Keratinocyte (primary cell): ENCODE measurements at regions not wholly inside any gene's neighbourhood (a gene's known extent, or its start where the extent isn't known, plus 50 kb on each side); places are given as distances from the start of the nearest gene placed in this dataset.

Experiments
- DNase-seq: peaks from one replicate; pipeline ENCODE4 v3.0.0-alpha.2; 2011; ENCODE audit warnings: low read depth, missing footprints, low spot score
- FAIRE-seq: peaks from 2 replicates; lab custom pipeline; 2011; peaks lifted over from hg19 to GRCh38; lab: Jason Lieb, UNC
- H2AFZ ChIP-seq: 2 replicates; pipeline ENCODE4 v1.6.0; 2012; ENCODE audit warnings: low read length, control low read depth, inconsistent platforms; ENCODE audit not compliant: control insufficient read depth
- H3K27ac ChIP-seq: 2 replicates; pipeline ENCODE4 v1.5.1; 2011; ENCODE audit warnings: low read length; ENCODE audit not compliant: control insufficient read depth, insufficient read depth
- H3K27me3 ChIP-seq: 3 replicates; pipeline ENCODE4 v1.6.0; 2011; ENCODE audit warnings: low read length; ENCODE audit not compliant: control insufficient read depth, insufficient read depth; ENCODE audit errors: extremely low read depth
- H3K36me3 ChIP-seq, 2 experiments: 2 replicates in 1 of 2; 3 replicates in 1 of 2; pipeline ENCODE4 v1.5.1; 2011; ENCODE audit warnings: low read length in 2 of 2, mild to moderate bottlenecking in 1 of 2; ENCODE audit not compliant: control insufficient read depth in 2 of 2, insufficient read depth in 2 of 2; ENCODE audit errors: extremely low read depth in 1 of 2
- H3K4me1 ChIP-seq: 3 replicates; pipeline ENCODE4 v1.5.1; 2011; ENCODE audit warnings: low read length; ENCODE audit not compliant: control insufficient read depth, insufficient read depth; ENCODE audit errors: extremely low read depth
- H3K4me2 ChIP-seq: 3 replicates; pipeline ENCODE4 v1.6.0; 2011; ENCODE audit warnings: low read depth, low read length; ENCODE audit not compliant: control insufficient read depth, insufficient read depth; ENCODE audit errors: extremely low read depth
- H3K4me3 ChIP-seq, 3 experiments: fragments of 200-600 bp in 1 of 3; sonication (generic) in 1 of 3; 2 replicates in 2 of 3; 3 replicates in 1 of 3; pipeline ENCODE4 v1.5.1; 2011 to 2016; ENCODE audit warnings: low read length in 3 of 3, mild to moderate bottlenecking in 3 of 3, control low read depth in 2 of 3, inconsistent platforms in 1 of 3, low read depth in 1 of 3, mixed read lengths in 1 of 3, mixed run types in 1 of 3, moderate library complexity in 1 of 3; ENCODE audit not compliant: control insufficient read depth in 2 of 3, insufficient read depth in 2 of 3; ENCODE audit errors: extremely low read depth in 1 of 3
- H3K79me2 ChIP-seq: 2 replicates; pipeline ENCODE4 v1.6.0; 2012; ENCODE audit warnings: low read length; ENCODE audit not compliant: control insufficient read depth, insufficient read depth
- H3K9ac ChIP-seq: 3 replicates; pipeline ENCODE4 v1.6.0; 2011; ENCODE audit warnings: low read length; ENCODE audit not compliant: control insufficient read depth, insufficient read depth; ENCODE audit errors: extremely low read depth
- H3K9me1 ChIP-seq: 3 replicates; pipeline ENCODE4 v1.6.0; 2011; ENCODE audit warnings: low read length; ENCODE audit not compliant: control insufficient read depth, insufficient read depth; ENCODE audit errors: extremely low read depth
- H3K9me3 ChIP-seq: 2 replicates; pipeline ENCODE4 v1.5.1; 2012; ENCODE audit warnings: low read depth, low read length; ENCODE audit not compliant: control insufficient read depth
- H4K20me1 ChIP-seq: 3 replicates; pipeline ENCODE4 v1.6.0; 2011; ENCODE audit warnings: low read length; ENCODE audit not compliant: control insufficient read depth, insufficient read depth; ENCODE audit errors: extremely low read depth
- CTCF ChIP-seq, 3 experiments: IDR thresholded peaks in 1 of 3; conservative IDR thresholded peaks in 1 of 3; optimal IDR thresholded peaks in 1 of 3; 2 replicates in 2 of 3; 3 replicates in 1 of 3; pipeline versions ENCODE3 to v1.5.1; 2011; ENCODE audit warnings: low read length in 3 of 3, mild to moderate bottlenecking in 3 of 3, moderate library complexity in 2 of 3, control low read depth in 1 of 3, inconsistent platforms in 1 of 3; ENCODE audit not compliant: insufficient read depth in 2 of 3; ENCODE audit errors: extremely low read depth in 1 of 3
- EZH2 ChIP-seq: IDR thresholded peaks from one replicate; pipeline ENCODE4 v1.6.1; 2012; ENCODE audit warnings: inconsistent platforms, mild to moderate bottlenecking, low read length, moderate library complexity
- dilution Hi-C: fragments of 300-500 bp; cut with MboI; formaldehyde crosslinking; loops from one replicate; pipeline ENCODE4 v1.7.0; 2020; ENCODE audit warnings: low sequenced_read_pairs; ENCODE audit not compliant: extremely low pct_ligation_motif_present

GRCh38 chr12:41970744-41971143 is 173.9 kb downstream of the GXYLT1 start:
- no peaks in the 10 kb centered on the region for H3K79me2 ChIP-seq
- TF ChIP-seq CTCF (optimal IDR thresholded peaks at IDR 0.05 in 1 of 3, IDR thresholded peaks at IDR 0.05 in 1 of 3, conservative IDR thresholded peaks at IDR 0.05 in 1 of 3; ENCODE audit: extremely low read depth in 1 of 3, insufficient read depth in 2 of 3, low read length in 3 of 3) (no peak), EZH2 (no peak)
- H3K4me2 ChIP-seq = no peak overlapping the region
- no peak overlapping the region for H2AFZ ChIP-seq
- H4K20me1 ChIP-seq = no peaks in the 10 kb centered on the region
- dilution Hi-C loops = no loop called here
- no peaks in the 10 kb centered on the region for H3K9me3 ChIP-seq
- H3K9me1 ChIP-seq = no peaks in the 10 kb centered on the region
- H3K27ac ChIP-seq = no peak overlapping the region
- H3K36me3 ChIP-seq = no peaks in the 10 kb centered on the region
- no peak overlapping the region for H3K9ac ChIP-seq
- H3K27me3 ChIP-seq = no peaks in the 10 kb centered on the region
- FAIRE-seq (no peak), DNase-seq (no peak)
- no peak overlapping the region for H3K4me3 ChIP-seq
- H3K4me1 ChIP-seq = no peaks in the 10 kb centered on the region

GRCh38 chr12:41968599-41968998 is 176.1 kb downstream of the GXYLT1 start:
- Histone ChIP-seq H3K4me3 (no peak overlapping the region), H3K9me1 (no peaks in the 10 kb centered on the region), H3K9me3 (no peaks in the 10 kb centered on the region), H3K79me2 (no peaks in the 10 kb centered on the region), H3K9ac (no peak overlapping the region), H4K20me1 (no peaks in the 10 kb centered on the region), H3K27me3 (no peaks in the 10 kb centered on the region), H2AFZ (no peak overlapping the region), H3K4me2 (no peak overlapping the region), H3K36me3 (no peaks in the 10 kb centered on the region), H3K4me1 (no peaks in the 10 kb centered on the region), H3K27ac (no peak overlapping the region)
- FAIRE-seq = no peak
- DNase-seq = no peak
- TF ChIP-seq EZH2 (no peak), CTCF (optimal IDR thresholded peaks at IDR 0.05 in 1 of 3, IDR thresholded peaks at IDR 0.05 in 1 of 3, conservative IDR thresholded peaks at IDR 0.05 in 1 of 3; ENCODE audit: extremely low read depth in 1 of 3, insufficient read depth in 2 of 3, low read length in 3 of 3) (no peak)
- dilution Hi-C loops = no loop called here
